NB4 (cell line): ENCODE measurements at regions not wholly inside any gene's neighbourhood (a gene's known extent, or its start where the extent isn't known, plus 50 kb on each side); places are given as distances from the start of the nearest gene placed in this dataset.

Experiments used
- MAX ChIP-seq: IDR thresholded peaks from 2 replicates; pipeline ENCODE4 v1.6.1; 2011; ENCODE audit warnings: low read depth, low read length
- MYC ChIP-seq: IDR thresholded peaks from 2 replicates; pipeline ENCODE4 v1.6.1; 2011; ENCODE audit warnings: low read depth, low read length
- TF ChIP-seq, protein P1 (sequence below): IDR thresholded peaks from one replicate; pipeline ENCODE4 v1.5.1; 2012; ENCODE audit warnings: low read depth, low read length

DNA sequence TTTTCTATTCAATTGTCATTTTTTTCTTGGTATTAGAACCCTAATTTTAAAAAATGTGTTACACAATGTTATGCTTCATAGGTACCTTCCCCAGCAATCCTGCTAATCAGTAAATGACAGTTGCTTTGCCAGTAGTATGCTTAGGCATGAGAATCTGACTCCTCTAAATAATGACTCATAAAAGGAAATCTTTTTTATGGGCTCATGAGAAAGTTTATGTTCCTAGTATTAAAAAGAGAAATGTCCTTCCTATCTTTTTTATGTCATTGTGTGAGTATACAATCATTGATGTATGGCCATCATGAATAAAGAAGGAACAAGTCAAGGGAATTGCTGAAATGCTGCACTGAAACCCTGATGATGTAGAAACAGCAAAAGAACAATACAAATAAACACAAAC is 1237.7 kb upstream of the PCDH20 start:
- TF ChIP-seq, protein P1, sequence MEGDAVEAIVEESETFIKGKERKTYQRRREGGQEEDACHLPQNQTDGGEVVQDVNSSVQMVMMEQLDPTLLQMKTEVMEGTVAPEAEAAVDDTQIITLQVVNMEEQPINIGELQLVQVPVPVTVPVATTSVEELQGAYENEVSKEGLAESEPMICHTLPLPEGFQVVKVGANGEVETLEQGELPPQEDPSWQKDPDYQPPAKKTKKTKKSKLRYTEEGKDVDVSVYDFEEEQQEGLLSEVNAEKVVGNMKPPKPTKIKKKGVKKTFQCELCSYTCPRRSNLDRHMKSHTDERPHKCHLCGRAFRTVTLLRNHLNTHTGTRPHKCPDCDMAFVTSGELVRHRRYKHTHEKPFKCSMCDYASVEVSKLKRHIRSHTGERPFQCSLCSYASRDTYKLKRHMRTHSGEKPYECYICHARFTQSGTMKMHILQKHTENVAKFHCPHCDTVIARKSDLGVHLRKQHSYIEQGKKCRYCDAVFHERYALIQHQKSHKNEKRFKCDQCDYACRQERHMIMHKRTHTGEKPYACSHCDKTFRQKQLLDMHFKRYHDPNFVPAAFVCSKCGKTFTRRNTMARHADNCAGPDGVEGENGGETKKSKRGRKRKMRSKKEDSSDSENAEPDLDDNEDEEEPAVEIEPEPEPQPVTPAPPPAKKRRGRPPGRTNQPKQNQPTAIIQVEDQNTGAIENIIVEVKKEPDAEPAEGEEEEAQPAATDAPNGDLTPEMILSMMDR, result no peak
- TF ChIP-seq MYC (no peak), MAX (no peak)
